RPMI7951 (cell line): ENCODE measurements at regions not wholly inside any gene's neighbourhood (a gene's known extent, or its start where the extent isn't known, plus 50 kb on each side); places are given as distances from the start of the nearest gene placed in this dataset.

Experiments used
- DNase-seq: peaks from one replicate; pipeline ENCODE4 v3.0.0-alpha.2; 2012; ENCODE audit warnings: low read depth

DNA sequence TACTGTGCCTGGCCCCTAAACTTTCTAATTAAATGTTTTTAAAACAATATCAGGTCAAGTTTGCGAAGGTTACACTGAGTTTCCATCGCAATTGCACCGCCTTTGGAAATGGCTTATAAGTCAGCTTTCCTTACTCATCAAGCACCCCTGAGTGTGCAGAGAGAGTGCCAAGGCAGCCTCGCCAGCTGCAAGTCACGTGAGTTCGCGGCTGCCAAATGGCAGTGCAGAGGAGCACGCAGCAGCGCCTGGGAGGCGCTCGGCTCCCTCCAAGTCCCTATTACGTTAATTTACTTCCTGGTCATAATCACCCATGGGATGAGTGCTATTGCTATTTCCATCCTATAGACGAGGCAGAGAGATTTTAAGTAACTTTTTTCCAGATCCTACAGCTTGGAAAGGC, 319.6 kb downstream of the TEX29 start:
- DNase-seq: peak; percentile 1

DNA sequence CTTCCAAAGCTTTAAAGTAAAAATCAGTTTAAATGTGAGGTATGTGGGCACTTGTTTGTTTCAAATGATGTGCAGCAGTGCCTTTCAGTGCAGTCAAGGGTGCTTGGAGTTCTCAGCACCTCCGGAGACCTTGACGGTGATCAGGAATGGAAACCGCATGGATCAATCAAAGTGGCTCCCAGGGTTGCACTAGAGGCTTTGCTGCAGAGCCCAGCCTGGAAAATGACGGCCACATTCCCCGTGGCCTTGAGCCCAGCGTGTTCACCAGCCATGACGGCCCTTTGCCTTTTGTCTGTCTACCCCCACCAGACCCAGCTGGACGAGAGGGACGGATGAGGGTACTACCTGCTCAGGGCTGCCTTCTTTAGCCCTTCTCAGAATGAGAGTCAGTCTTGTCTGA, 320.0 kb downstream of the TEX29 start:
- DNase-seq: no peak

DNA sequence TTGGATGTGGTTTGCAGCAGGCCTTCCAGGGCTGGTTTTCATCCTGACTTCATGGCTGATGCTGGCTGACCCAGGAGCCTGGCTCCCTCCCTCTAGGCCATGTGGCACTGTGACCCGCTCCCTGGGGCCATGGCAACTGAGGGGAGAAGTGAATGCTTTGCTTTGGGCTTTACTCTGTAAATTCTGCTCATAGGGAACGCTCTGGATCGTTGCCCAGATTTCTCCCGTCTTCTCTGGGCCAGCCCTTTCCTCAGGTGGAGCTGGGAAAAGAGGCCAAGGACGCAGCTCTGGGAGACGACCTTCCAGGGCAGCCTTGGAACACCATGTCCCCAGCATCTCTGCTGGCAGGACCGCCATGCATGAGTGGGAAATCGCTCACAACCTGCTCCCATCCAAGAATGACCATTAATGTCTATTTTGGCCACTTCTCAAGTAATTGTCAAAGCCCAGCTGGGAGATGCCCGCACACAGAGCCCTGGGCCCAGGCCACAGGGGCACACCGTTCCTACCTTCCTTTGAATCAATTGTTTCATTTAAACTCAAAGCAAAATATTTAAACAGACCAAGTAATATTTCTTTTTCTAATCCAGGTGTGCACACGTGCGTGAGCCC, 321.8 kb downstream of the TEX29 start:
- no peak for DNase-seq

DNA sequence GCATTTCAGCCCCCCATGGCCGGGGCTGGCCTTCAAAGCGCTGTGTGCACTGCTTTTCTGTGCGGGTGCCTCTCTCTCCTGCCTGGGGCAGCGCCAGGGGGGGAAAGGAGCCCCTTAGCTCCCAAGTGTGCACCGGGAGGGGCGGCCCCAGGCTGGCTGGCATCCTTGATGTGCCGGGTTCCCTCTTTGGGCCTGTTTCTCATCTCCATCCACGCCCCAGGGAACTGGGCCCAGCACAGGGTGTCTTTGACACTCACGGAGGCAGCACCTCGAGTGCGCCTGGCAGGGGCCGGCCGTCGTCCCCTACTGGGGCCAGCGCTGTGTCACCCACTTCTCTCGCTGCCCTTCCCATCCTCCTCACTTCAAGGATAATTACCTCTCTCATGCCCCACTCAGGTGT, 324.3 kb downstream of the TEX29 start:
- no peak for DNase-seq

DNA sequence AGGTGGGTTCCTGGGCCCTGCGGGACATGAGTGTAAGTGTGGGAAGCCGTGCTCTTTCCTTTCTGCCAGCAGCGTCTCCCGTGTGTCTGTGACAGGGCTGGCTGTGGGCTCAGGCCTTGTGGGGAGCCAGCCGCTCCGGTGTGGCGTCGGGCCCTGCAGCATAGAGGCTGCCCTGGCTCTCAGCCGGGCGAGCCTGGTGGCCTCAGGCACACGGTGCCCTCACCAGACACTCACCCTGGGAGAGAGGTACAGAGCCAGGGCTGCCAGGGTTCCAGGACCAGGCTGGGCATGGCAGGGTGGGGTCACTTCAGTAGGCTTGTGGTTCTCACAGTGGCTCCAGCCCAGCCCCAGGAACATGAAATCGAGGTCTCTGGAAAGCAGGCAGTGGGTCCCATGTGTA, 324.8 kb downstream of the TEX29 start:
- no peak for DNase-seq

DNA sequence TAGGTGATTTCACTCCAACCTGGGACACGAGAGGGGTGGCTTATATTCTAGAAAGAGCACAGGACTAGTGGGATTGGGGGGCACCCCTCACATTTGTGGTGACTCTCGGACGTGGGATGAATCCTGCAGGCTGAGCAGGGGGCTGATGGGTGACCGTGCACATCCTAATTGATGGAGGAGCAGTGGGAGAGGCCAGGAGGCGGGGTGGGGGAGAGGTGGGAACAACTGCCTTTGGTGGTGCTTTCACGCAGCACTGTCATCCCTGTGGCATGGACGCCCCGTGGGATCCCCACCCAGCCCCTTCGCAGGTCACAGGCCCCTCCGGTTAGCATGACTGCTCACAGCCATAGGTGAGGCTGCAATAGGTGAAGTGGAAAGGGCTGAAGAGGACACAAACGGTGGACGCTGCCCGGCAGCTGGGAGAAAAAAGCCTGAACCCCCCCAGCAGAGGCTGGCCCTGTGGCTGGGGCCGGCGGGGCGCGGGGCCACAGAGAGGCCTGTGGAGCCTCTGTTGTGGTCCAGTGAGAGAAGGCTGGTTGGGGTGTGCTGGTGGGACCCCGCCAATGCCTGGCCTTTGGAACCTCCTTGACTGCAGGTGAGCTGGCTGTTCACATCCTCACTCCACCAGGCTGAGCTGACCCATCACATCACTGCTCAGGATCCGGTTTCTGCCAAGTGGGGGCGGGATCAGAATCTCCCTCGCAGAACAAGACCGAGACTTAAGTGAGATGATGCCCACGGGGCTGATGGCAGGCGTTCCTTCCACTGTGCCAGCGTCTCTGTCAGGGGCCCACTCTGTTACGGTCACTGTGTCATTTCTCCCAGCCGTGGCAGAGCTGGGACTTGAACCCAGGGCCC, 325.4 kb downstream of the TEX29 start:
- no peak for DNase-seq

DNA sequence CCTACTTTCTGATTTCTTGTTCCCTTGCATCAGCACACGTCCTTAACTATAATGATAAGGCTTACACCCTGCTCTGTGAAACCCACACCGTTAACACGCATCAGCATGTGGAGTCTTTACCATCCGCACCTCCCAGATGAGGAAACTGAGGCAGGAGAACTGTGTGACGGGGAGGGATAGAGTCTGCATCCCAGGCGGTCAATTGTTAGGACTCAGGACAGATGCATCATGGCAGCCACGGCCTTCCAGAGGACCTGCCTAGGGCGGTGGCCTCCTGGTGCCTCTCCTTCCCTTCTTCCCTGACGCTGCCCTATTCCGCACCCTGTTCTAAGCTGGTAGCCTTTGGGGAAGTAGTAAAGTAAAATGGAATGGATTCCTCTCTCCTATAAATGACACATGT, 326.0 kb downstream of the TEX29 start:
- DNase-seq: no peak

DNA sequence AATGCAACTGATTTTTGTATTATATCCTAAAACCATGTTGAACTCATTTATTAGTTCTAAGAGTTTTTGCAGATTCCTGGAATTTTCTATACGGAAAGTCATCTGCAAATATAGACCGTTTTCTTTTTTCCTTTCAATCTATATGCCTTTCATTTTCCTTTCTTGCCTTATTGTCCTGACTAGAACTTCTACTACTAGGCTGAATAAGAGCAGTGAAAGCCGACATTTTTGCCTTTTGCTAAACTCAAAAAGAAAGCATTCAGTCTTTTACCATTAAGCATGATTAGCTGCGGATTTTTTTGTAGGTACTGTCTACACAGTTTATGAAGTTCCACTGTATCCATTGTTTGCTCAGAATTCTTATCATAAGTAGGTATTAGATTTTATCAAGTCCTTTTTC, 328.4 kb downstream of the TEX29 start:
- DNase-seq: no peak

DNA sequence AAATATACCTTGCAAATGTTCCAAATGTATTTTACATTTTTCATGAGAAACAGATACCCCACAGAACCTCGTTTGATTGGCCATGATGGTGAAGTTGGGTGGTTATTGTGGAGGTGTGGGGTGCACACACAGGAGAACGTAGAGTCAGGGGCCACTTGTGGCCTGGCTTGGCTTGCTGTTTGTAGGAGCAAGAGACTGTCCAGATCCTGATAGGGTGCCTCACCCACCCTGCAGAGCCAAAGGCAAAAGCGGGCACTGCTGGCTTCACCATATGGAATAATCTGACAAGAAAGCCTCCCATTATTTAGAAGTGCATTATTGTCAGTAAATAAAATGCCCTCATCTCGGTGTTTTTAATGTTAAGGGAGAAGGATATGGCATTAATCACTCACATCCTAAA, 330.2 kb downstream of the TEX29 start:
- no peak for DNase-seq

DNA sequence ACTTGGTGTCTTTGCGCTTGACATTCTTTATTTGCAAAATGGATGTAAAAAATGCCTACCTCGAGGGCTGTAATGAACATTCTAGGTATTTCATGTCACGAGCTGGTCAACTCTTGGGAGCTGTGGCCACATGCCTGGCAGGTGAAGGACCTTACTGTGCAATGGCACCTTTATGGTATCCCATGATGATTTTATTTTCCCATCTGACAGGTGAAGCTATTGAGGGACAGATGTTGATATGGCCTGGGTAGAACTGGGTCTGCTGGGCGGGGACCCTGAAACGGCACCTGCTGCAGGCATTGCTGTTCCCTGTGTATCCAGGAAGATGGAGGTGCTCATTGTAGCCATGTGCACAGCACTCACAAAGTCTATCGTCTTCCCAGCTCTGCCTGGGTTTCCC, 332.2 kb downstream of the TEX29 start:
- no peak for DNase-seq

DNA sequence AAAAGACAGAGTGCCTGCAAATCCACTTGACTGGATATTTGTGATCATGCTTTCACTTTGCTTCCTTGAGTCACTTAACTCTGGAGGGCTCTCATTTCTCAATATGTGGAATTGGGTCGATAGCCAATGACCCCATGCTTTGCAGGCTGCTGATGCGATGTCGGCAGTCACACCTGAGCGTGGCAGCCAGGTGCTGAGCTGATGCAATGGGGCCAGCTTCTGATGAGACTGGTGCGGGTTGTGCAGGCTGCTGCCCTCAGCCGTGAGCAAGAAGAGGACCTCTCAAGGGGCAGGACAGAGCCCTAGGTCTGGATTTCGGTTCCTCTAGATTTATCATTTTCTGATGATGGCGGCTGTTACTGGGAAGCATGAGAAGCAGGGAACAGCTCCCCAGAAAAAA, 334.1 kb downstream of the TEX29 start:
- no peak for DNase-seq

DNA sequence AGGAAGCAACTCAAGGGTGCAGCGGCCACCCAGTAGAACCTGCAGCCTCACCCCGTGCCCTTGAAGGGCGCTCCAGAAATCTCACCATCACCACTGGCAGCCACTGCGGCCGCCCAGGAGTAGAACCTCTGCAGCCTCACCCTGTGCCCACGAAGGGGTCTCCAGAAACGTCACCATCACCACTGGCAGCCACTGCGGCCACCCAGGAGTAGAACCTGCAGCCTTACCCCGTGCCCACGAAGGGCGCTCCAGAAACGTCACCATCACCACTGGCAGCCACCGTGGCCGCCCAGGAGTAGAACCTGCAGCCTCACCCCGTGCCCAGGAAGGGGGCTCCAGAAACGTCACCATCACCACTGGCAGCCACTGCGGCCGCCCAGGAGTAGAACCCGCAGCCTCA, 336.0 kb downstream of the TEX29 start:
- DNase-seq: no peak

DNA sequence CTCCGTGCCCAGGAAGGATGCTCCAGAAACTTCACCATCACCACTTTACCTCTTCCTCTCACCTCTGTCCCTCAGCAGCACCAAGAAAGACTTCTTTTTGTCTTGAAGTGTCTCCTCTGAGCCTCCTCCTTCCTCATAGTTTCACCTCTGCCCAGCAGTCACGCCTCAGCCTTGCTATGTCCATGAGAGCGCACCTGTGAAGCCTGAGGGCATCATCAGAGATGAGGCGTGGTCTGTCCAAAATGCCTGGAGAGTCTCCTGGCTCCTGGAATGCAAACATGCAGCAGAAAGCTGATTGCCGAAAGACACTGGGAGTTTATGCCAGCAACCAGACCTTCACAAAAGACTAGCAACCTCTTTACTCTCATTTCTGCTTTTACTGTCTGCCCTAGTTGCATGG, 336.6 kb downstream of the TEX29 start:
- no peak for DNase-seq

DNA sequence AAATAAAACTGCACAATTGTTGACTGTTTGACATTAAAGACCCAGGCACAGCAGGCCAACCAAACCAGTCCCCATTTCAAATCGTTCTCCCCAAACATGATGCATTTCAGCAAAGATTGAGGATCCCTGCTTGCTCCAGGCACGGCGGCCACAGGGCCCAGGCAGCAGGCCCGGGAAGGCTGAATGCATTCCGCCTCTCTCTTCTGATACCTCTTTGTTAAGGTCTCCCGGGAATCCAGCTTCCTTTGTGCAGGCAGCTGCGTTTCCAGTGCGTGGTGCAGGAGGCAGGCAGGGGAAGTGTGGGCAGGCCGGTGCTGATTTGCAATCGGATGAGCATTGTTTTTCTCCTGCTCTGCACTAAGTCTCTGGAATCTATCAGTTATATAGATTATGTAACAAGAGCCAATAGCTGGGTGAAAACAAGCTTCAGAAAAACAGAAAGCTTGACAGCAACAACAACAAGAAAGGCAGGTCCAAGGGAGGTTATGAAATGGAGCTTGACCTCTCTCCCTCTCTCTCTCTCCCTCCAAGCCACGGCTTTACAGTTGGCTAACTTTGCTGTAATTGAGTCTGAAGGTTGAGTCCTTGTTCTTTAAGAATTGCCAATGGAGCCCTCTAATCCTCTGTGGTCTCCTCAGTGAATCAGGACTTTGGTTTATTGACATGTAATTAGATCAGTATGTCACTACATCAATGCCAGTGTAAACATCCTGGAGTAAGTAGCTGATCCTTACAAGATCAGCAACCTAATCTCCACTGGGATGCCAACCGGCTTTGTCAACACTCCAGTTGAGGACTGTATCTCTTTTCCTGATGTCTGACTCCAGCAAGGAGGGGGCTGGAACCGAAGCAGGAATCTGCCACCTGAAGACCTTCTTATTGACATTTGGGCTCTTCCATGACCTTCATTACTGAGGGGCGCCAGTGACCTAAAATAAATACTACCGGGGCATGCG, 338.0 kb downstream of the TEX29 start:
- no peak for DNase-seq

DNA sequence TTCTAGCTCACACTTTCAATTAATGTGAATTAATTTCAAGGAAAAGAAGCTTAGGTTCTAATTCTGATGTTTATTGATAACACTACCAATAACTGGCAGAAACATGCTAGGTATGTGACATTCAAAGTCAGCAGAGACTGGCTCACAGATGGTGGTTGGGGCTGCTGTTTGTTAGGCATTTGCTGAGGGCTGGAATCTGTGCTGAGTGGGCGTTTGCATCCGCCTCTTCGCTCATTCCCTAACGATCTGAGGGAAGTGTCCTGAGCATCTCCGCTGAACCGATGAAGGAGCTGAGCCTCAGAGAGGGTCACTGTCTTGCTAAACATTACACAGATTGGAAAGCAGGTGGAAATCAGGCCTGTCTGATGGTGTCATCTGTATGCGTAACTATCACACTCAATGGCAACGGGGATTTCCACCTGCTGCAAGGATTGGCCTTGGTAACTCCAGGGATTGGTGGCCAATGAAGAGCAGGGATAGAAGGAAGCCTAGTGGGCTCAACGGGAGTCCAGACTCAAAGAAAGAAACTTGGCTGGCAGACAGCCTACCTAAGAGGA, 338.9 kb downstream of the TEX29 start:
- no peak for DNase-seq

DNA sequence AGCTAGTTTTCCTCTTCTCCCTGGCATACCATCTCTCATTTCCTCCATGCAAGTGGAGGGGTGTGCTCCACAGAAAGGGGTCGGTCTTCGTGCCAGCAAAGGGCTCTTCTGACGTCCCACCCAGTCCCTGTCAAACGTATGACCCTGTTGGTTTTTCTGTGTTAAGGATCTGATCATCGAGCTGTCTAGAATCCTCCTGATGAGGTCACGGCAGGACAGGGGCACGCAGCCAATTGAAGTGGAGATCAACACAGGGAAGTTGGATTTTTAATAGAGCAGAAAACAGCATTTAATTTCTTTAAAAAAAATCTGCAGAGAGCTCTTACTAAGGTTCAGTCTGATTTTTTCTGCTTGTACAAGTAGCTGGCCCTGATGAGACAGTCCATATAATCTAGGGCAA, 339.4 kb downstream of the TEX29 start:
- DNase-seq: no peak

DNA sequence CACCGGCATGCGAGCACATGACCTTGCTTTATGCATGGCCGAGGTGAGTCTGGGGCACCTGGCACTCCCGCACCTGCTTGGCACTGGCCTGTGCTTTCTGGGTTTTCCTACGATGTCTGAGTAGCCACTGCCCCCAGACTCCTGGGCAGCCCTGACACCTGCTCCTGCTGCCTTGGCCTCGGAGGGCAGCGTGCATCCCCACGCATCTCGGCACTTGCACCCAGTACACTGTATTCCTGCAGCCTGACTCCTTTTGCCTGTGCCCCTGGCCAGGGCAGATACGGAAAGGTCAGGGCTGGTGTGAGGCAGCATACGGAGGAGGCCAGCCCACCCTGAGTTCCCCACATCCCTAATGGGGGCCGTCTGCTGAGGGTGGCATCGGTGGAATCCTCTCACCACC, 340.6 kb downstream of the TEX29 start:
- DNase-seq: no peak

DNA sequence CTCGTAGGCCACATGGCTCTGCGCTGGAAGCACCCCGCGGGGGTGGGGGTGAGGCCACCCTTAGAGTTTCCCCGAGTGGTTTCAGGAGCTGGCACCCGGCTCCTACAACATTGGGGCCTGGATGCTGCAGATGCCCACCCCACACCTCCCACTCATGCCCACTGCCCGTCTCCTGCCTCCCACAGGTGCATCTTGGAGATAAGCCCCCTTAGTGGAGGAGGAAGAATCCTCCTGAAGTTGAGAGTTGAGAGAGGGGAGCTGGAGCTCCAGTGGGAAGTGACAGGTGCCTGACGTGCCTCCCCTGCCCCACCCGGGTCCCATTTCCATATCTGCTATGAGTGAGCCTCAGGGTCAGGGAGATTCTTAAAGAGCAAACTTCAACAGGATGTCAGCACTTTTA, 341.3 kb downstream of the TEX29 start:
- no peak for DNase-seq

DNA sequence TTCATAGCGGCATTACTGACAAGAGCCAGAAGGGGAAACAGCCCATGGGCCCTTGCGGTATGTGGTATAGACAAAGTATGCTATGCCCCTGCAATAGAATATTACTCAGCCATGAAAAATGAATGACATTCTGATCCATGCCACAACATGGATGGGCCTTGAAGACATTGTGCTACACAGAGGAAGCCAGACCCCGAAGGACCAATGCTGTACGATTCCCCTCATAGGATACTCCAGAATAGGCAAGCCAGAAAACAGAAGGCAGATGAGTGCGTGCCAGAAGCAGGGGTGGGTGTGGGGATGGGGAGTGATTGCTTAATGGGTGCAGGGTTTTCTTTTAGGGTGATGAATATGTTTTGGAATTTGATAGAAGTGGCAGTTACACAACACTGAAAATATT, 342.0 kb downstream of the TEX29 start:
- no peak for DNase-seq

DNA sequence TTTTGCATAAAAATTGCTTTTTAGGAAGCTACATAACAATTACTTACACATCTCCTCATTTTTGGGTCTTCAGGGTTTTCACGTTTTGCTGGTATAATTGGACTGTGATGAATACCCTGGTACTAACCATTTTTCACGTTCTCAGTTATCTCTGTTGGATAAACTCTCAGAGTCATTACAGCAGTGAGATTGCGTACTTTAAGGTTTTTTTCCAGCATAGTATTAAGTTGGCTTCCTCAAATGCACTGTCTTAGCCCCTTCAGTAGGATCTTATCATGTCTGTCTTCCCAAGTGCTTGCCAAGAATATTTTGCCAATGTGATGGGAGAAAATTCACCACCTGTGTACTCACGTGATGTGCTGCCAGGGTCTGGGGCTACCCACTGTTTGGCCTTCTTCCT, 342.5 kb downstream of the TEX29 start:
- no peak for DNase-seq

DNA sequence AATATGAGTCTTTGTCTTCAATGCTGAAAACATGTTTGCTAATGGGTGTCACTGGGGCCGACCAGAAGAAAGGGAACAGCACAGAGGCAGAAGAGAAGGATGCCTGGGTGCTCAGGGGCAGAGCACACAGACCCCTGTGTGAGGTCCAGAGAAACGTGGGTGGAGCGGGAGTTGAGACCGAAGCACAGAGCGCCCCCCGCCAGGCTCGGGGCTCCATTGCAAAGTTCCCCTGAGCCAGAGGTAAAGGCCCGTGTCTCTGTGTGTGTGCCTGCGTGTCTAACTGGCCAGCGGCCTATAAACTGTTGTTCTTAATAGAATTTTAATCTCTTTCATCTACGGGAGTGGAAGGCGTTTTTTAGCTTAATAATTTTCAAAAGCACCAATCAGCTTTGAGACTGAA, 343.1 kb downstream of the TEX29 start:
- no peak for DNase-seq

DNA sequence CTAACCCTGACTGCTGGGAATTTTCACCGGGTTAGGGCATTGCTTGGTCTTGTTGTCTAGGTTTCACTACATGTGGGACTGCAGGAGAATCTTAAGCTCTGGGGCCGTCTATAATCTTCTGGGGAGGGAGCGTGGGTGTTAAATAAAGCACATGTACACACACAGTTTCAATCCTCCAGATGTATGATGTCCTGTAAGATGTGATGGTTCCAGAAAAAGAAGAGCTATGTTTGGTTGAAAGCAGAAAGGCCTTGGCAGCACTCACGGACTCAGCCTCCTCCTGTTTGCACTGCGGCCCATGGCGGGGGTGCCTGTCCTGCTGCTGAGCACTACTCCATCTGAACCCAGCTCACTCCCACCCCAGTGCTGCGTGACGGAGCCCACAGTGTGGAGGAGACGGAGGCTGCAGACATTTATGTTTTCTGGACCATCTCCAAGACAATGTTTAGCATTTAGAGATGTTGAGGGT, 343.5 kb downstream of the TEX29 start:
- no peak for DNase-seq
